SJCRH30 (cell line): ENCODE measurements at regions not wholly inside any gene's neighbourhood (a gene's known extent, or its start where the extent isn't known, plus 50 kb on each side); places are given as distances from the start of the nearest gene placed in this dataset.
"Not testable (repeated sequence)": the region's sequence is repeated elsewhere in the genome, so short reads cannot be mapped to it uniquely, and the experiment has no call there.

Experiments
- DNase-seq, 2 experiments: peaks; one replicate each; pipeline ENCODE4 v3.0.0-alpha.2; 2015 to 2020
- H3K27ac ChIP-seq: fragments of 250-450 bp; sonication (Bioruptor Pico); 2 replicates; pipeline ENCODE4 v1.5.1; 2020; ENCODE audit warnings: mild to moderate bottlenecking, moderate library complexity
- H3K27me3 ChIP-seq: fragments of 250-450 bp; sonication (Bioruptor Pico); 2 replicates; pipeline ENCODE4 v1.5.1; 2020; ENCODE audit warnings: mild to moderate bottlenecking, moderate library complexity
- H3K36me3 ChIP-seq: fragments of 250-450 bp; sonication (Bioruptor Pico); 2 replicates; pipeline ENCODE4 v1.5.1; 2020; ENCODE audit warnings: mild to moderate bottlenecking, moderate library complexity
- H3K4me1 ChIP-seq: fragments of 250-450 bp; sonication (Bioruptor Pico); 2 replicates; pipeline ENCODE4 v1.5.1; 2020; ENCODE audit warnings: mild to moderate bottlenecking, moderate library complexity
- H3K4me3 ChIP-seq: fragments of 250-450 bp; sonication (Bioruptor Pico); 2 replicates; pipeline ENCODE4 v1.5.1; 2020; ENCODE audit warnings: mild to moderate bottlenecking, moderate library complexity
- H3K9me3 ChIP-seq: fragments of 250-450 bp; sonication (Bioruptor Pico); replicated peaks from 2 replicates; pipeline ENCODE4 v1.5.1; 2020; ENCODE audit warnings: mild to moderate bottlenecking, moderate library complexity

DNA sequence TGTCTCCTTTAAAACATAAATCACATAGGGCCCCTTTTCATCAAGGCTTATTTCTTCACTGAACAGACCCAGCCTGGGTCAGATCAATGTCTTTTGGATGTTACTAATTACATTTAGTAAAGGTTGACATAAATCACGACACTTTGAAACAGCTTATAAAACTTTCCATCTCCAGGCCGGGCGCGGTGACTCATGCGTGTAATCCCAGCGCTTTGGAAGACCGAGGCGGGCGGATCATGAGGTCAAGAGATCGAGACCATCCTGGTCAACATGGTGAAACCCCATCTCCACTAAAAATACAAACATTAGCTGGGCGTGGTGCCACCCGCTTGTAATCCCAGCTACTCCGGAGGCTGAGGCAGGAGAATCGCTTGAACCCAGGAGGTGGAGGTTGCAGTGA, 166.5 kb upstream of the MINDY3 start:
- not testable (repeated sequence) for H3K36me3 ChIP-seq, H3K27ac ChIP-seq, H3K4me1 ChIP-seq, H3K9me3 ChIP-seq, DNase-seq, H3K27me3 ChIP-seq, H3K4me3 ChIP-seq

- H3K9me3 ChIP-seq, result no peaks in the 10 kb centered on the region; the same call in 1 of the 2 replicates
- no peaks in the 10 kb centered on the region; the same call in 1 of the 2 replicates for H3K4me1 ChIP-seq
- DNase-seq, result no peak
- H3K27me3 ChIP-seq, result no peaks in the 10 kb centered on the region
- H3K36me3 ChIP-seq, result no peaks in the 10 kb centered on the region
- H3K27ac ChIP-seq, result no peak overlapping the region
- no peak overlapping the region for H3K4me3 ChIP-seq
Measured at GRCh38 chr10:16030562-16030961, 170.3 kb upstream of the MINDY3 start.

GRCh38 chr10:16049050-16049449, 188.7 kb upstream of the MINDY3 start:
- Histone ChIP-seq H3K27me3 (no peaks in the 10 kb centered on the region; the same call in 1 of the 2 replicates), H3K36me3 (no peaks in the 10 kb centered on the region), H3K9me3 (no peaks in the 10 kb centered on the region), H3K4me3 (no peak overlapping the region), H3K4me1 (no peaks in the 10 kb centered on the region), H3K27ac (no peak overlapping the region)
- DNase-seq, result peak in 1 of 2 experiments; percentile 4

GRCh38 chr10:16049782-16050181, 189.5 kb upstream of the MINDY3 start:
- H3K9me3 ChIP-seq, result no peaks in the 10 kb centered on the region
- no peak for DNase-seq
- no peaks in the 10 kb centered on the region; the same call in 1 of the 2 replicates for H3K27me3 ChIP-seq
- H3K4me3 ChIP-seq, result no peak overlapping the region
- H3K4me1 ChIP-seq, result no peaks in the 10 kb centered on the region
- no peaks in the 10 kb centered on the region for H3K36me3 ChIP-seq
- no peak overlapping the region for H3K27ac ChIP-seq

GRCh38 chr10:16063350-16063749, 203.0 kb upstream of the MINDY3 start:
- no peak for DNase-seq
- no peaks in the 10 kb centered on the region for H3K4me1 ChIP-seq
- no peaks in the 10 kb centered on the region for H3K9me3 ChIP-seq
- H3K4me3 ChIP-seq, result no peak overlapping the region
- no peak overlapping the region for H3K27ac ChIP-seq
- no peaks in the 10 kb centered on the region for H3K27me3 ChIP-seq
- H3K36me3 ChIP-seq, result no peaks in the 10 kb centered on the region

- not testable (repeated sequence) for H3K4me1 ChIP-seq, DNase-seq, H3K27ac ChIP-seq, H3K9me3 ChIP-seq, H3K27me3 ChIP-seq, H3K36me3 ChIP-seq, H3K4me3 ChIP-seq
Measured at GRCh38 chr10:16083551-16083950, 223.2 kb upstream of the MINDY3 start.

GRCh38 chr10:16105082-16105481, 244.8 kb upstream of the MINDY3 start:
- peak; percentile 2 to 41 for DNase-seq
- no peak overlapping the region for H3K4me3 ChIP-seq
- H3K27ac ChIP-seq, result no peak overlapping the region

DNA sequence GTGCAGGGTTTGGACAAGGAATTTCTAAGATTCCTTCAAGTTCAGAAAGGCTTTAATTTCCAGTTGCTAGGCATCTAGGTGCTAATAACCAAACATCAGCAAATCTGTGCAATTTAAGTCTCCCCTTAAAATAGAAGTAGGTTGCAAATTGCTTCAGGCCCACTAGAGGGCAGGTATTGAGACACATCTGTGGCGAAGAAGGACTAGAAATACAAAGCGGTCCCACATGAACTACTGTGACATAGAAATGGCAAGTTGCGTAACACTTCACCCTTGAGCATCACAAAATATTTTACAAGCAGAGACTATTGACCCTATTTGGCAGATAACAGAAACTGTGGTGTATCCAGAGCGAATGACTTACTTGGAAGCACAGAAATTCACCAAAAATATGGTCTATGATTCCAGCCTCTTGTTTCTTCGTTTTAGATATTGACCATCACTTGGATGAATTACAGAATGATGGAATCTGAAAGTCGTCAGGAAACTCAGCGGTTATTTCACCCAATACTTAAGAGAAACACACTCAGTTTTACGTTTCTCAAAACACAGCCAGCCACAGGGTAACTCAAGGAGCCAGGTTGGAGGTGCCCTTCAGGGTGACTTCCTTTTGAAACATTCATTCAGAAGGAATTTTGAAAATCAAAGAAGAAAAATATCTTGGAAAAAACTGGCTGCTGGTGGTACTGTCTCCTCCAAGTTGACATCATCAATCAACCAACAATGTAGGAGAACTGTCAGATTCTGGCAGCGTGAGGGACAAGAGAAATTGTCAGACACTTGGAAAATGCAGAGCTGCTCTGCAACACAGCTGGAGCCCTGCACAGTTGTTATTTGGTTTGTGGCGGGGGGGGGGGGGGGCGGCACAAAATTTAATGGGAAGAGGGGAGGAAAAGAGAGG, 256.3 kb upstream of the MINDY3 start:
- H3K9me3 ChIP-seq, result no peaks in the 10 kb centered on the region
- no peaks in the 10 kb centered on the region for H3K36me3 ChIP-seq
- peak; percentile 3 to 30 for DNase-seq
- H3K27ac ChIP-seq, result no peak overlapping the region
- no peaks in the 10 kb centered on the region for H3K4me1 ChIP-seq
- H3K4me3 ChIP-seq, result no peak overlapping the region
- no peaks in the 10 kb centered on the region for H3K27me3 ChIP-seq

More at GRCh38 chr10:16105082-16105481, 244.8 kb upstream of the MINDY3 start:
- no peaks in the 10 kb centered on the region for H3K27me3 ChIP-seq
- no peaks in the 10 kb centered on the region for H3K36me3 ChIP-seq
- H3K4me1 ChIP-seq, result peaks cover 6% of the 10 kb centered on the region
- no peaks in the 10 kb centered on the region for H3K9me3 ChIP-seq

DNA sequence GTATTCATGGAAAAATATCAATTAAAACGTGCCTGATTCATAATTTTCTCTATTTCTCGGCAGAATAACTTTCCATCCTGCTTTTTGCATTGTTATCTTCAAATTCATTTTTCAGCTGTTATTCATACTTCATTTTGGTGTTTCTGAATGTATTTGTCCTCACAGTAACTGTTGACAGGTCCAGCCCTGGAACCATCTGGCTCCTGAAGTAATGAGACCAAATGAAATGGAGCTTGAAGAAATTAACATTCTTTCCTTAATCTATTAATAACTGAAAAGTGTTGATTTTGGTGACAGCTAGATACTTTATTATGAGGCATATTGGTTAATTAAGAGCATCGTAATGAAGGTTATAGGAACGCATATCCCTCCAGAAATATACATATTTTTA, 257.0 kb upstream of the MINDY3 start:
- Histone ChIP-seq H3K9me3 (no peaks in the 10 kb centered on the region), H3K27ac (no peak overlapping the region), H3K4me1 (no peaks in the 10 kb centered on the region), H3K27me3 (no peaks in the 10 kb centered on the region), H3K4me3 (no peak overlapping the region), H3K36me3 (no peaks in the 10 kb centered on the region)
- no peak for DNase-seq

GRCh38 chr10:16119445-16119844, 259.1 kb upstream of the MINDY3 start:
- DNase-seq, result peak in 1 of 2 experiments; percentile 6
- no peaks in the 10 kb centered on the region for H3K9me3 ChIP-seq
- H3K4me1 ChIP-seq, result no peaks in the 10 kb centered on the region

GRCh38 chr10:16120563-16120962, 260.3 kb upstream of the MINDY3 start:
- H3K27ac ChIP-seq, result no peak overlapping the region
- no peaks in the 10 kb centered on the region for H3K9me3 ChIP-seq
- no peaks in the 10 kb centered on the region for H3K27me3 ChIP-seq
- H3K4me3 ChIP-seq, result no peak overlapping the region
- H3K4me1 ChIP-seq, result no peaks in the 10 kb centered on the region
- no peak for DNase-seq
- H3K36me3 ChIP-seq, result no peaks in the 10 kb centered on the region

More at GRCh38 chr10:16119445-16119844, 259.1 kb upstream of the MINDY3 start:
- Histone ChIP-seq H3K27me3 (no peaks in the 10 kb centered on the region), H3K36me3 (no peaks in the 10 kb centered on the region), H3K4me3 (no peak overlapping the region), H3K27ac (no peak overlapping the region)

GRCh38 chr10:16141499-16141898, 281.2 kb upstream of the MINDY3 start:
- no peak for DNase-seq

GRCh38 chr10:16146993-16147392, 286.7 kb upstream of the MINDY3 start:
- no peaks in the 10 kb centered on the region for H3K9me3 ChIP-seq
- no peaks in the 10 kb centered on the region for H3K36me3 ChIP-seq
- H3K27me3 ChIP-seq, result no peaks in the 10 kb centered on the region
- DNase-seq, result no peak
- H3K4me1 ChIP-seq, result no peaks in the 10 kb centered on the region
- H3K4me3 ChIP-seq, result no peak overlapping the region
- no peak overlapping the region for H3K27ac ChIP-seq

More at GRCh38 chr10:16141499-16141898, 281.2 kb upstream of the MINDY3 start:
- Histone ChIP-seq H3K9me3 (no peaks in the 10 kb centered on the region), H3K27ac (no peak overlapping the region), H3K4me1 (no peaks in the 10 kb centered on the region), H3K27me3 (no peaks in the 10 kb centered on the region), H3K36me3 (no peaks in the 10 kb centered on the region), H3K4me3 (no peak overlapping the region)

- H3K4me3 ChIP-seq, result no peak overlapping the region
Measured at GRCh38 chr10:16155834-16156233, 281.0 kb upstream of the PTER start.

DNA sequence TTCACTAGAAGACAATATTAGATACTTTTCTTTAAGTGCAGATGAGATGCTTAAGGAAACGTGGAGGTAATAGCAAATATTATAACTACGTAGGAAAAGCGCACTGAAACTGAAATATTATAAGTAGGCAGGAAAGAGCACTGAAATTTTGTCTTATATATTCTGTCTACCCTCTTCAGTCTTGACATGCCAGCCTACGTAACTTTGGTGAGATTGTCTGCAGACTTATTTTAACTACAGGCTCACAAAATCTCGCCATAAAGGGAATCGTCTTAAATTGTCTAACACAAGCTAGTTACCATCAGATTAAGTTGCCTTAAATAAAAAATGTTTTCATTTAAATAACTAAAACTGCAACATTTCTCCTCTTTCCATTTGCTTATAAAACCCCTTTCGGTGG, 280.1 kb upstream of the PTER start:
- Histone ChIP-seq H3K4me1 (no peaks in the 10 kb centered on the region), H3K27ac (no peak overlapping the region)

More at GRCh38 chr10:16155834-16156233, 281.0 kb upstream of the PTER start:
- no peaks in the 10 kb centered on the region for H3K36me3 ChIP-seq
- no peak overlapping the region for H3K27ac ChIP-seq
- H3K4me1 ChIP-seq, result no peaks in the 10 kb centered on the region
- no peak for DNase-seq
- H3K27me3 ChIP-seq, result no peaks in the 10 kb centered on the region
- H3K9me3 ChIP-seq, result no peaks in the 10 kb centered on the region

GRCh38 chr10:16165067-16165466, 271.7 kb upstream of the PTER start:
- not testable (repeated sequence) for H3K36me3 ChIP-seq, H3K4me3 ChIP-seq, H3K9me3 ChIP-seq, DNase-seq, H3K27me3 ChIP-seq, H3K27ac ChIP-seq, H3K4me1 ChIP-seq

More for the DNA sequence above, 280.1 kb upstream of the PTER start:
- H3K9me3 ChIP-seq, result no peaks in the 10 kb centered on the region
- H3K4me3 ChIP-seq, result no peak overlapping the region
- H3K27me3 ChIP-seq, result no peaks in the 10 kb centered on the region
- H3K36me3 ChIP-seq, result no peaks in the 10 kb centered on the region
- no peak for DNase-seq
